Stimulated activated naive CD4-positive, alpha-beta T cell (primary cell): ENCODE measurements at regions not wholly inside any gene's neighbourhood (a gene's known extent, or its start where the extent isn't known, plus 50 kb on each side); places are given as distances from the start of the nearest gene placed in this dataset.
"Not testable (repeated sequence)": the region's sequence is repeated elsewhere in the genome, so short reads cannot be mapped to it uniquely, and the experiment has no call there.

ENCODE experiments used
- DNase-seq, 6 experiments: peaks; one replicate each; lab custom pipeline; 2025; lab: John Stamatoyannopoulos, UW

DNA sequence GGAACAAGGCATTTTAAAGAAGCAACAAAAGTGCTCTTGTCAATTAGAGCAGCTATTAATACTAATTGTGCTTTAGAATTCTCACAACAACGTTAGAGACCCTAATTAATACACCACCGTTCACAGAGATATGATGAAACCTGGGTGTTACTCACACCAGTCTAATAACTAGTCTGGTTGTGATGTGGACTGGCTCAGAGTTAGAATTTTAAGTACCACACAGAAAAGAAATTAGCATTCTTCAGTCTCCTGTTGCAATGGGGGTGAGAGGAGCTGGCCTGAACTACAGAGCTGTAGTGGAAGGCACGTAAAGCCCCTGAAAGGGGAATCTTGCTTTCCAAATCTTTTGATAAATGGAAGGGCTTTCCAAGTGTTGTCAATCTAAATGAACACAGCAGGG is 240.8 kb upstream of the TOX3 start:
- DNase-seq = no peak

DNA sequence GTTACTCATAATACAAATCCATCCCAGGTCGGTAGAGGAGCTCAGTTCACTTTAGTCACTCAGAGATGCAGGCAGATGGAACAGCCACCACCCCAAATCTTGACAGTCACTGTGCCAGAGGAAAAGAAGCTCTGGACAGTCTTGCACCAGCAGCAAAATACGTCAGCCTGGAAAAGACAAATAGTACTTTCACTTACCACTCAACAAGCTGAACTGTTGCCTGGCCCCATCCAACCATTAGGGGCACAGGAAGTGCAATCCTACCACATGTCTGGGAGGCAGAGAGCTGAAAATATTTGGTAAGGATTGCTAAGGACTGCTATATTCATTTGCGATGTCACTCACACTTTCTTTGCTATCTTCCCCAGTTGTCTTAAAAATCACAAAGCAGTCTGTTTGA is 239.1 kb upstream of the TOX3 start:
- DNase-seq = no peak

DNA sequence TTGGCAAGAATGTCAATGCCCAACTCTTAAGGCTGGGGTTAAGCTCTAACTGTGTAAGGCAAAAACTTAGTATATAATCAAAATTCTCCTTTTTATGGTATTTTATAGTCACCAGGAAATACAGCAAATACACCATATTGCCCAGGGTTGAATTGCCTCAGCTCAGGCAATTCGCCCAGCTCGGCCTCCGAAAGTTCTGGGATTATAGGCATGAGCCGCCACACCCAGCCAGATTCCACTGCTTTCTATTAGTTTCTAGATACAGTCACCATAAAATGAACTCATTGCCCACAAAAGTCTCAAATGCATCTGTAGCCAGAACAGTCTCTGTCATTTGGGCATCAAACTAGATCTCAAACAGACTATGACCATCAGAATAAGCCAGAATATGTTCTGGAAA is 238.7 kb upstream of the TOX3 start:
- DNase-seq = no peak

DNA sequence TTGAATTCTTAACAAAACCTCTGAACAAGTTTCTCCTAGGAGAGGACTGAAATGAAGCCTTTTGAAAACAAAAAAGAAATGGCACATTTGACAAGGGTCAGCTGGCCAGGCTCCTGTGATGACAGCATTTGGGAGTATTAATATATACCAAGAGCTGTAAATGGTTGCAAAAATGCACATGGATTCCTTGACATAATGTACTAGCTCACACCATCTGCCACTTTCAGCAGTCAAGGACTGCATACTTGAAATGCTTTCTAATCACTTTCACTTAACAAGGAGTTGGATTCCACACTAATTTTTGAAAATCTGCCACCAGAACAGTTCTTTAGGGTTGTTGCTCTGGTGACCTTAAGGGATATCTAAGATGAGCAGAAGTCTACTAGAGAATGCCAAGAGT is 236.7 kb upstream of the TOX3 start:
- DNase-seq = no peak

DNA sequence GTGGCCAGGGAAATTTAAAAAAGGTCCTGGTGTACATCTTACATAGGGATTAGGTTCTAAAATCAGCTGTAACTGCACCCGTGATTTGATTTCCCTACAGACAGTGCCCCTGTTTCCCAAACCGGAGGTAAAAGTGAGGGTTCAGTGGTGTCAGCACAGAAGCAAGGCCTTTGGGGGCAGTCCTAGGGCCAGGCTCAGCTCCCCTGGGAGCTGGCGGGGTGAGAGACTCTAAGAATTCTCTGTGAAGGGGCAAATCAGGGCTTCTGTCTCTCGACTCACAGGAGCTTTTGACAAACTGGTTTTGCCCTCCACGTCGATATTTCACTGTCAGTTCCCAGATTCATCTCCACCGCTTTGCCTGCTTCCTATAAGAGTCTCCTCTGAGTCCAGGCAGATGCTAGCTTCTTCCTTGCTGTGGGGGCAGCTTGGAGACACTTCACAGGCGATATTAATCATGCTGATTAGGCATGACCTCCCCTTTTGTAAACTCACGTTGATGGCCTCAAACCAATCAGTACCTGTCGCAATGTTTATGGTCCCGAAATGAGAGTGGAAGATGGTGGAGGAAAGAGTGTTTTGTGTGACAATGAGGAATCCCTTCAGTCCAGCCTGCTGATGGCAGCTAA is 234.2 kb upstream of the TOX3 start:
- DNase-seq = no peak

DNA sequence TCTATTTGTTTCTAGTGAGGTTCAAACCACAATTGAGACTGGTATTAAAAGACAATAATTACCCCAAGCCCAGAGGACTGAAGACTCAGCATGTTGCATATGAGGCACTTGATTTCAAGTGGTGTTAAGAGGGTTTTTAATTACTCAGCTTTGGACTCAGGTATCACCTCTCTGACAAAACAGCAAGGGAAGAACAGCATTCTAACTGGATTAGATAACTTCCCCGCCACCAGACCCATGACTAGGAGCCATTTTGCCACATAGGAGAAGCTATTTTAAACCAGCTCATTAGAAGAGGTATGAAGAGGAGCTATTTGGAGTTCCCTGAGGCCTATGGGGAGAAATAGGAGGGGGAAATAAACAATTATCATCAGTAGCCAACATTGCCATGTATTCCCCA is 226.1 kb upstream of the TOX3 start:
- no peak for DNase-seq

DNA sequence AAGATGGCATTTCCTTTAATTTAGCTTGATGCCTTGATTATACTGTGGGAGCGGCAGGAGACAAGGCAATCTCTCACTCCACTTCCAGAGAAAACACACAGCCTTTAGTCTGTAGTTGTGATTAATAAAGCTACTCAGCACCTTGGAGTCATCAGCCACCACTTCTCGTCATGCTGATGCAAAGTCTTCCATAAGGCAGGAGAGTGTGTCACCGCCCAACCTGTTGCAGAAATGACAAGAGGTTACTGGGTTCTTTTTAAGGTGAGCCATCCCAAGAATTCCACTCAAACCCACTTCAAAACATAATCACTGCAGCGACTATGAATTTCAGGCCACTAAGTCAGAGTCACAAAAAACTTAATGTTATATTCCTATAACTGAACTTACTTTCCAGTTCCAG is 223.9 kb upstream of the TOX3 start:
- no peak for DNase-seq

DNA sequence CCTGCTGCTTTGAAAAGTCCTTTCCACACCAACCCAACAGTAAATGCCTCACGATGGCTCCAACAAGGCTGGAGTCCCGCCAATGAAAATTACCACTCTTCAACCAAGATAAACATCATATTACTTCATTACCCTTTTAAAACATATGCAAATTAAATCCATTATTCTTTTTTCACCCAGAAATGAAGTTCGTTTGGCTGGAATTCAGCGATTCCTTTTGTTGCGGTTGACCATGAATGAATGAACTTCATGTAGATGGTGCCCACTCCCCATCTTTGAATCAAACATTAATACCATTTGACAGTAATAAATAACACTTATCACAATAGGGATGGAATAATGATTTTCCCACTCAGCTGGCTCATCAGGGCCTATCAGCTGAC is 211.5 kb upstream of the TOX3 start:
- no peak for DNase-seq

DNA sequence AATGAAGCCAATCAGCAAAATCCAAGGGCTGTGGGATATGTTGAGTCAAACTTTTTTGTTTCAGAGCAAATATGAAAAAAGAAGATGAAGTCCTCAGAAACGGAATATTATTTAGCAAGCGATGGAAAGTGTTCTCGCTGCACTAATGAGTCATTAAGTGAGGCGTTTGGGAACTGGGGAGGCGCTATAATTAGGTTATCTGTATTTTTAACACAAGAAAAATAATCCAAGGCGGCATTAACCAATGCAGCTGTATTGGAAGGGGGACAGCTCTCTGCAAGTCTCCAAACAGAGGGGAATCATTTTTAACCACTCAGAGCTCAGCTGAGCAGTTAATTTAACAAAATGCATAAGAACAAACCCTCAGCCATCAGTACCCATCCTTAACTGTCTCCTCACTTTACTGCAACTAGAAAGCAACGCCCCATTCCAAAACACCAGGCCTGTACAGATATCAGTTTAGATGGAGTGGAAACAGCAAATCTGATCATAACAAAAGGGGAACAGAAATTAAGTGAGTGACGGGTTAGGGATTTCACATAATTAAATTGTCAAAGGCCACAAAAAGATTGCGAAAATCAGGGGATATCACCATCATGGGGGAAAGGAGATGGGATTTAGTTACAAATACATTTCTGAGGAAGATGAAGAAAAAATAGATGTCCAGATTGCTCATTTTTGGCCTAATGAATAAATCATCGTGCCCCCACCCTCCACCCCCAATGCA is 211.0 kb upstream of the TOX3 start:
- no peak for DNase-seq

DNA sequence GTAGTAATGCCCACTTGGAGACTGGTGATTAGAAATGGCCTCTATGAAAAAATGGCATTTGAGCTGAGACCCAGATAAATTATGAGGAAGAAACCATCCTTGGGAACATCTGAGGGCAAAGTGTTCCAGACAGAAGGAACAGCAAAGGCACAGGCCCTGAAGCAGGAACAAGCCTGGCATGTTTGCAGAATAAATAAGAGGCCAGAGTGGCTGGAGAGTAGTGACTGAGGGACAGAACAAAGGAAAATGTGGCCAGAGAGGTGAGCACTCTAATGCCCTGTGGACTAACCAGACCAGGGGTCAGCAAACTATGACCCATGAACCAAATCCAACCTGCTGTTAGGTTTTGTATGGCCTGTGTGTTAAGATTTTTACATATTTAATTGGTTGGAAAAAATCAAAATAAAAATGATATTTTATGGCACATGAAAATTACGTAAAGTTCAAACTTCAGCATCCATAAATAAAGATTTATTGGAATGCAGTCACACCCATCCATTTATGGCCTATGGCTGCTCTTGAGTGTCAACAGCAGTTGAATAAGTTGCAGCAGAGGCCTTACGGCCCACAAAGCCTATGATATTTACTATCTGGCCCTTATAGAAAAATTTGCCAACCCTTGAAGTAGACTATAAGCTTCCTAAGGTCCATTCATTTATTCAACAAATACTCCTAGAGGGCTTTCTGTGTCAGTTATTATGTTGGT is 210.0 kb upstream of the TOX3 start:
- no peak for DNase-seq

DNA sequence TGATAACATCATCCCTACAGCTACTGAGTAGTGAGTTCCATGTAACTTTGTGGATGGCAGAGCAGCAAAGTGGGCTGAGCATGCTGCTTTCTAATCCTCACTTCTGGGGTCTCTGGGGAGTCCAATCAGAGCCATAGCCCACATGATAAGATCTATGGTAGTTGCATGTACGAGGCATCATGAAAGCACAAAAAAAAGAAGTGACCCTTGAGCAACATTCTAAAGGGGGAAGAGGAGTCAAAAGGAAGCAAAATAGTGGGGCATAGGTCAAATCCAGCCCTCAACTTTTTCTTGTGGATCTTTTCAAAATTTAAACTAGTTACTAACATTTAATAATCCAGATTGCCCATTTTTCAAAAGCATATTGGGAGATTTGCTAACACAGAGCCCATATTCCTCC is 208.5 kb upstream of the TOX3 start:
- DNase-seq = no peak

DNA sequence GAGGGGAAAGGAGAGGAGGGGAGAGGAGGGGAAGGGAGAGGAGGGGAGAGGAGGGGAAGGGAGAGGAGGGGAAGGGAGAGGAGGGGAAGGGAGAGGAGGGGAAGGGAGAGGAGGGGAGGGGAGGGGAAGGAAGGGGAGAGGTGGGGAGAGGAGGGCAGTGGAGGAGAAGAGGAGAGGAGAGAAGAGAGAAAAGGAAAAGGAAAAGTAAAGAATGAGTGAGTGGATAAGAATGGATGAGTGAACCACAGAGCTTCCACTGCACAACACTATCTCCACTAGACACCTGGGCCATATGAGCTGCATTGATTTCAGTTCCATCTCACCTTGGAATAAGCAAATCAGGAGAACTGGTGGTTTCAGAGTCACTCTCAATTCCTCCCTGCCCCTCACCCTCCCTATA is 204.1 kb upstream of the TOX3 start:
- DNase-seq = no peak

DNA sequence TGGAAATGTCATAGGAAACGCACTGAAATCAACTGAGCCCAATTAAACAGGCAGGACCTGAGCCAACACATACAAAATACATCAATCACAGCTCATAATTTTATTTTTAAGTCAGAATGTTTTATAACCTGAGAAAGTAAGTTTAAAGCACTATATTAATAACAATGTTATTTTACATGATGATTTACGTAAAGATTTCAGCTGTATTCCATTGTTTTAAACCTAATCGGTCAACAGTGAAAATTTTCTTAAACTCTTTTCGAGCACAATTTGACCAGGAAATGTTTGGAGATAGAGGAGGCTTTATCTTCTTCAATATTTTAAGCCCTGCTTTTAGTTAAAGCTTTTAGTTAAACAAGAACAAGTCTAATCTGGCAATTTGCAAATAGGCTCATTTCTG is 201.8 kb upstream of the TOX3 start:
- no peak for DNase-seq

DNA sequence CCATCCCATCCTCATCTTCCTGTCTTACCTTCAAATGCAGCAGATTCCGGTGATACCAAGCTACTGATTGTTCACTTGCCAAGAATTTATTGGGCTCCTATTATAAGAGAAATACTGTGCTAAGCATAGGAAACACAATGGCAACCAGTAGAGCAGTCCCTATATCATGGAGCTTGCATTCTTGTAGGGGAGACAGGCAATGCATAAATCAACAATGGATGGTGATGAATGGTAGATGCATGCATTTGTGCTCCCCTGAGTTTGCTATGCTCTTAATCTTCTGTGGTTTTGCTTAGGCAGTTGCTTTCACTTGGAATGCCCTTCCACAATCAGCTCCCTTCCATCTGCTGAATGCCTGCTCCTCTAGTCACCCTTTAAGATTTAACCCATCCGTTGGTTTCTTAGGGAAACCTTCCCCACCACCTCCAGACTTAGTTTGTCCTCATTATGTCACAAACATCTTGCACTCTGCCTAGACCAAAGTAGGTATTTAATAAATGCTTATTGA is 200.2 kb upstream of the TOX3 start:
- DNase-seq = no peak

DNA sequence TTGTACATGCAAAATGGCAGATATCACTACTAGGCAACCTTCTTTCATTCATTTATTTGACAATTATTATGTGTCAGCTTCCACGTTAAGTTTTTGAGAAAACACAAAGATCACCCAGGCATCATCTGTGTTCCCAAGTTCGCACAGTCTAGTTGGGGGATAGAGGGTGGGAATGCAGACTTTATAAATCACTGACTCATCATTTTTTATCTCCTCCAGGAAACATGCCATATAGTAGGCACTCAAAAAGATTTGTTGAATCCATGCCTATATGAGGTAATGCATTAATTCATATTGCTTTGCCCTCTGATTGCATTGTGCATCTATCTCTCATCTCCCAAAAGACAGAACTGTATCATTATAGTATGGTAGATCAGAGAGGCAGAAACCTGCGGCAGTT is 196.8 kb upstream of the TOX3 start:
- DNase-seq = no peak

DNA sequence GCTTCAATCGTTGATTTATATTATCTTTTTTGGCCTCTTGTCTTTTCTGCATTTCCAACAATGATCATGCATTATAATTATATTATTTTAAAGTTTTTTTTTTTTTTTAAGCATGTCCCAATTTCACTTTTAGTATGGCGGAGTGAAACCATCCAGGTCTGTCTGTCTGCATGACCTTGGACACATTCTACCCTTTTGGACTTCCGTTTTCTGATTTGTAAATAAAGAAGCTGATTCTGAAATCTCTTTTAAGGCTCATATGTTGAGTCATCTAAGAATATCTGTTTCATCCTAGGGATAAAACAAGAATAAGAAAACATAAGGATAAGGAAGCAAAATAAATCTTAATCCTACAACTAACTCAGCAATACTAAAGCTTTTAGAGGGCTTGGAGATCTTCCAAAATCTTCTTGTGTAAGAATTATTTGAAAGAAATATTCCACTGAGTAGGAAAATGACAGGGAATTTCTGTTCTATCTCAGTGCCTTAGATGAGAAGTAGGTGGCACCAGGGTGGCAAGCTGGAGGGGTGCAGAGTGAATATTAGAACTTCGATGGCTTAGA is 195.7 kb upstream of the TOX3 start:
- no peak for DNase-seq

DNA sequence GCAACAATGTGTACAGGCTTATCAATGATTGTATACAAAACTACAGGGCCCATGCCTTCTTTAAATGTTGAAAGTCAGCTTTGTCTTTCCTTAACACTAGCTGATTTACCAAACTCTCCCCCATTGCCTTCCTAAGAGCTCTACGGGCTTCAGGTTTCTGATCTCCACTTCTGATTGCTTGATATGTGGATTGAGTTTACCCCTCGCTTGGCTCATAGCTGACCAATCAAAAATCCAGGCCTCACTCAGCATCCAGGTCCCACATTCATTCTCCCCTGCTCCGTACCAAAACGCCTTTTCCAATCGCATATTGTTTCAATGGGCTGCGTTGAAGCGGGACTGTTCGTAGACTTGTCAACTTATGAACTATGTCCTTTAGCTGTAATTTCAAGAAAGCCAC is 195.1 kb upstream of the TOX3 start:
- no peak for DNase-seq

DNA sequence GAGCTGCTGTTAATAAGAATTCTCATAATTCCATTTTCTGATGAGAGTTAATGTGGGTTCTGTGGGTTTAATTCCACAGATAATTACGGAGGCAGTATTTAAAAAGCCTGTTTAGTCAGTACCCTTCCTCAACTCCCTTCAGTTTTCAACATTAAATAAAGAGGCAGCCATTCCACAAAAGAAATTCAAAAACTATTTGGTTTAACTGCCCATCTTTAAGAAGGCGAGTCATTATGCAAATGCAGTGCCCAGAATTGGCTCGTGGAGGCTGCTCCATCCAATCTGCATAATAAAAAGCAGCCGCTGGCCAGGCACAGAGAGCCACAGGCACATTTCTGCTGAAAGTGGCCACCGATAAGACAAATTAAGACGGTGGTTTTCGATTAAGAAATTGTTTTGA is 194.4 kb upstream of the TOX3 start:
- no peak for DNase-seq

DNA sequence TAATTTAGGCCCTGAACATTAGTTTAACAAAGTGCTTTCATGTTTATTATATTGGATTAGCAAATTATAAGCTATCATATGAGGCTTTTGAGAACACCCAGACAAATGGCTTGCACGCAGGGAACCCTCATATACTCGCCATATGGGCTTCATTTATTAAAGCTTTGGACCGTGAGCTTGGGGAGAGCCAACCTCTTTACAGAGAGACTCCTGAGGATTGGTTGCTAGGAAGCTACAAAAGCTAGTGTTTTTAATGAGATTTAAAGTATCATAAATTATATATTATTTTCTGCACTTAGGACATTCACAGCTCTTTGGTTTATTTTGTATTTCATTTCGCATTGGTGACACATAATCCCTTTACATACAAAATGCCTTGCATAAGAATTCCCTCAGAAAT is 193.8 kb upstream of the TOX3 start:
- no peak for DNase-seq

DNA sequence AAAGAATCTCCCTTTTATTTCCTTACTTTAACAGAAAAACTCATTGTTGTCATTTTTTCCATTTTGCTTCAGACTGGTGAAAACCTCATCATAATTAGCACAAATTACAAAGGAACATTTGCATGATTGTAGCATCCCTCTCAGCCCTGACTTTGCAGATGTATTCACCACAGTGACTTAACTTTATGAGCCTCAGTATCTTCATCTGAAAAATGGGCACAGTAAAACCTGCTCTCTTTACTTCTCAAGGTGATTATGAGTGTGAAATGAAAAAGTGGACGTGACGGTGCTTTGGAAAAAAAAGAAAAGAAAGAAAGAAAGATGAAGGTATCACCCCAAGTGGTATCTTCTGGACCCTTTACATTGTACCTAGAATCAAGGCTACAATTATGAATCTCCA is 193.4 kb upstream of the TOX3 start:
- DNase-seq = no peak

DNA sequence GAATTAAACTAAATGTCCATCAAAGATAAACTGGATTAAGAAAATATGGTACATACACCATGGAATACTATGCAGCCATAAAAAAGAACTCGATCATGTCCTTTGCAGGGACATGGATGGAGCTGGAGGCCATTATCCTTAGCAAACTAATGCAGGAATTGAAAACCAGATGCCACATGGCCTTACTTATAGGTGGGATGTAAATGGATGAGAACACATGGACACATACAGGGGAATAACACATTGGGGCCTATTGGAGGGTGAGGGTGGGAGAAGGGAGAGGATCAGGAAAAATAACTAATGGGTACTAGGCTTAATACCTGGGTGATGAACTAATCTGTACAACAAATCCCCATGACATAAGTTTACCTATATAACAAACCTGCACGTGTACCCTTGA is 192.0 kb upstream of the TOX3 start:
- not testable (repeated sequence) for DNase-seq

DNA sequence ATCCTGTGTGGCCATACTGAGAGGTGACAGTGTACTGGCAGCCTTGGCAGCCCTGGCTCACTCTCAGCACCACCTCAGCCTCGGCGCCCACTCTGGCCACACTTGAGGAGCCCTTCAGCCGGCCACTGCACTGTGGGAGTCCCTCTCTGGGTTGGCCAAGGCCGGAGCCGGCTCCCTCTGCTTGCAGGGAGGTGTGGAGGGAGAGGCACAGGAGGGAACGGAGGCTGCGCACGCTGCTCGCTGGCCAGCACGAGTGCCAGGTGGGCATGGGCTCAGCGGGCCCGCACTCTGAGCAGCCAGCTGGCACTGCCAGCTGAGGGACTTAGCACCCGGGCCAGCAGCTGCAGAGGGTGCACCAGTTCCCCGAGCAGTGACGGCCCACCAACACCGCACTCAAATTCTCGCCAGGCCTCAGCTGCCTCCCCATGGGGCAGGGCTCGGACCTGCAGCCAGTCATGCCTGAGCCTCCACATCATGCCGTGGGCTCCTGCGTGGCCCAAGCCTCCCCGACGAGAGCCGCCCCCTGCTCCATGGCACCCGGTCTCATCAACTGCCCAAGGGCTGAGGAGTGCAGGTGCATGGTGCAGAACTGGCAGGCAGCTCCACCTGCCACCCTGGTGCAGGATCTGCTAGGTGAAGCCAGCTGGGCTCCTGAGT is 184.4 kb upstream of the TOX3 start:
- no peak for DNase-seq

DNA sequence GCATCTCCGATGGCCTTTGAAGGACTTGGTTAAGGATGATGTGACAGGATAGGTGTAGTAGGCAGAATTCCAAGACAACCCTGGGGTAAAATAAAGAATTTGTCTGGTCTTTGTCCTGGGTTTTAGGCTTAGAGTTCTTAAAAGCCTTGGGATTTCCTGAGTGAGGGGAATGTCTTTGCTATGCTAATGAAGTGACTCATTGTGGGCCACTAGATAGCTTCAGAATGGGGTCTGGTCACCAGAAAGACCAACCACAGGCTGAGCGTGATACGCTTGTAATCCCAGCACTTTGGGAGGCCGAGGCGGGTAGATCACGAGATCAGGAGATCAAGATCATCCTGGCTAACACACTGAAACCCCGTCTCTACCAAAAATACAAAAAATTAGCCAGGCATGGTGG is 182.8 kb upstream of the TOX3 start:
- DNase-seq = no peak
